K562 (cell line): ENCODE measurements at regions not wholly inside any gene's neighbourhood (a gene's known extent, or its start where the extent isn't known, plus 50 kb on each side); places are given as distances from the start of the nearest gene placed in this dataset.

ENCODE experiments used
- ATAC-seq: fragments of 200-7000 bp; cut with Tn5 transposase; 3 replicates; pipeline ENCODE4 v1.9.1; 2020; ENCODE audit warnings: moderate library complexity
- BruUV-seq: library from RNA; stranded (reverse); fragments of 400-500 nt; replicated peaks from 2 replicates; lab custom pipeline; 2021; lab: Mats Ljungman, UMichigan
- CTCF ChIA-PET: fragments of 300-600 bp; formaldehyde crosslinking; extraction: SDS; loops from one replicate; lab custom pipeline; 2021; ENCODE audit warnings: low intra/inter-chr PET ratio; lab: Yijun Ruan, JAX
- POLR2A ChIA-PET: fragments of 300-600, 350-650 bp; sonication (Branson Sonifier 250); formaldehyde crosslinking; extraction: SDS; loops from one replicate; lab custom pipeline; 2021; ENCODE audit warnings: antibody characterized with exemption, inconsistent platforms; lab: Yijun Ruan, JAX
- DNase-seq, 4 experiments: peaks; one replicate each; pipeline versions ENCODE4 v3.0.0 to v3.0.0-alpha.2; 2011 to 2018; ENCODE audit warnings: low spot score in 3 of 4, mixed read lengths in 3 of 4; ENCODE audit errors: extremely low read depth in 1 of 4
- FAIRE-seq: peaks from 2 replicates; lab custom pipeline; 2011; peaks lifted over from hg19 to GRCh38; lab: Jason Lieb, UNC
- H2AFZ ChIP-seq: 2 replicates; pipeline ENCODE4 v1.6.0; 2011; ENCODE audit warnings: low read depth, low read length, control low read depth, inconsistent platforms
- H3K27ac ChIP-seq: fragments of 200-600 bp; 3 replicates; pipeline ENCODE4 v1.8.0; 2011; ENCODE audit warnings: low read depth, mild to moderate bottlenecking, control low read depth, inconsistent platforms, low read length, moderate library complexity, mixed read lengths; ENCODE audit errors: extremely low read depth
- H3K27me3 ChIP-seq, 2 experiments: fragments of 300-600 bp in 1 of 2; 2 replicates in 1 of 2; 3 replicates in 1 of 2; pipeline versions ENCODE4 v1.6.0 to v1.8.0; 2011; ENCODE audit warnings: inconsistent platforms in 2 of 2, low read length in 2 of 2, mild to moderate bottlenecking in 1 of 2, mixed read lengths in 1 of 2, moderate library complexity in 1 of 2; ENCODE audit not compliant: control insufficient read depth in 2 of 2, insufficient read depth in 2 of 2
- H3K36me3 ChIP-seq: fragments of 300-600 bp; 3 replicates; pipeline ENCODE4 v1.8.0; 2011; ENCODE audit warnings: mild to moderate bottlenecking, low read length, inconsistent platforms; ENCODE audit not compliant: control insufficient read depth, insufficient read depth
- H3K4me1 ChIP-seq, 2 experiments: fragments of 200-600 bp in 1 of 2; replicated peaks in 1 of 2; 2 replicates in 1 of 2; 3 replicates in 1 of 2; pipeline versions ENCODE4 v1.5.1 to v1.8.0; 2011; ENCODE audit warnings: inconsistent platforms in 2 of 2, low read length in 2 of 2, mild to moderate bottlenecking in 1 of 2, mixed read lengths in 1 of 2, moderate library complexity in 1 of 2; ENCODE audit not compliant: control insufficient read depth in 2 of 2, insufficient read depth in 2 of 2
- H3K4me2 ChIP-seq: 2 replicates; pipeline ENCODE4 v1.6.1; 2011; ENCODE audit warnings: low read length, control low read depth, inconsistent platforms, mixed read lengths; ENCODE audit not compliant: insufficient read depth
- H3K4me3 ChIP-seq: fragments of 200-600 bp; sonication (generic), shearing (Covaris generic); 2 replicates; pipeline ENCODE4 v1.5.1; 2016; ENCODE audit warnings: control low read depth, inconsistent platforms
- H3K79me2 ChIP-seq: fragments of 200-600 bp; 3 replicates; pipeline ENCODE4 v1.8.0; 2011; ENCODE audit warnings: low read length, inconsistent platforms; ENCODE audit not compliant: control insufficient read depth, insufficient read depth
- H3K9ac ChIP-seq, 2 experiments: 2 replicates each; pipeline versions ENCODE4 v1.6.0 to v1.6.1; 2011; ENCODE audit warnings: low read depth in 2 of 2, low read length in 2 of 2, control low read depth in 1 of 2, inconsistent platforms in 1 of 2, mild to moderate bottlenecking in 1 of 2, mixed read lengths in 1 of 2; ENCODE audit not compliant: insufficient read depth in 1 of 2
- H3K9me1 ChIP-seq: one replicate; pipeline ENCODE4 v1.6.0; 2011; ENCODE audit warnings: inconsistent platforms, mild to moderate bottlenecking, low read length, moderate library complexity; ENCODE audit not compliant: control insufficient read depth, insufficient read depth
- H3K9me3 ChIP-seq: replicated peaks from 2 replicates; pipeline ENCODE4 v1.5.1; 2011; ENCODE audit warnings: low read depth, low read length, inconsistent platforms; ENCODE audit not compliant: control insufficient read depth, insufficient read depth
- H4K20me1 ChIP-seq: replicated peaks from 2 replicates; pipeline ENCODE4 v1.6.1; 2011; ENCODE audit warnings: low read length, inconsistent platforms, mixed read lengths; ENCODE audit not compliant: control insufficient read depth, insufficient read depth
- CBX2 ChIP-seq: fragments of 200-600 bp; sonication (generic); IDR thresholded peaks from one replicate; pipeline ENCODE4 v1.6.1; 2012; ENCODE audit warnings: mild to moderate bottlenecking, low read length, inconsistent platforms; ENCODE audit not compliant: insufficient read depth, poor library complexity, severe bottlenecking
- CC2D1A ChIP-seq: fragments of 450-650 bp; IDR thresholded peaks from 2 replicates; pipeline ENCODE4 v1.6.1; 2017; ENCODE audit warnings: mild to moderate bottlenecking
- EP400 ChIP-seq: fragments of 450-650 bp; IDR thresholded peaks from 2 replicates; pipeline ENCODE4 v1.6.1; 2017; ENCODE audit warnings: antibody characterized with exemption, mild to moderate bottlenecking, moderate library complexity
- HNRNPL ChIP-seq: fragments of 200-400 bp; formaldehyde crosslinking; IDR thresholded peaks from 2 replicates; pipeline ENCODE4 v1.6.1; 2017; ENCODE audit warnings: low read depth, mild to moderate bottlenecking, low read length
- POLR2A ChIP-seq: fragments of 450-650 bp; conservative IDR thresholded peaks from 2 replicates; pipeline ENCODE4 v1.6.1; 2016
- POLR2AphosphoS5 ChIP-seq: IDR thresholded peaks from 2 replicates; pipeline ENCODE4 v1.6.1; 2011; ENCODE audit warnings: mild to moderate bottlenecking, low read depth, low read length, moderate library complexity; ENCODE audit not compliant: control insufficient read depth, insufficient read depth
- SRSF7 ChIP-seq: fragments of 200-400 bp; formaldehyde crosslinking; optimal IDR thresholded peaks from 2 replicates; pipeline ENCODE3; 2017; ENCODE audit warnings: mild to moderate bottlenecking, low read depth, low read length
- ZNF717 ChIP-seq: fragments of 250-450 bp; sonication (Bioruptor Pico); IDR thresholded peaks from 2 replicates; pipeline ENCODE4 v1.5.0; 2021
- WGBS: fragments of 100-300 bp; shearing (Covaris generic); methylation state at CpG from one replicate; pipeline ENCODE4 v1.1.6; 2016; ENCODE audit warnings: low coverage, mixed read lengths; ENCODE audit not compliant: insufficient coverage; ENCODE audit errors: missing lambda C conversion rate; 5-methylcytosine and 5-hydroxymethylcytosine counted together
- in situ Hi-C: fragments of 300-500 bp; cut with MboI; formaldehyde crosslinking; loops from 4 replicates; pipeline ENCODE4 v1.15.0; 2018; ENCODE audit warnings: inconsistent platforms, mixed read lengths
- intact Hi-C: fragments of 100-400 bp; cut with micrococcal nuclease; formaldehyde crosslinking; loops from 2 replicates; pipeline ENCODE4 v1.14.2; 2022
- TF ChIP-seq, protein P1 (sequence below): fragments of 450-650 bp; IDR thresholded peaks from 2 replicates; pipeline ENCODE4 v1.6.1; 2016; ENCODE audit warnings: low read depth, mild to moderate bottlenecking, moderate library complexity
- TF ChIP-seq, protein P2 (sequence below): fragments of 250-450 bp; sonication (Bioruptor Pico); IDR thresholded peaks from 2 replicates; pipeline ENCODE4 v1.4.0; 2020; ENCODE audit warnings: borderline replicate concordance
- TF ChIP-seq, protein P3 (sequence below): sonication (generic); formaldehyde crosslinking; IDR thresholded peaks from 2 replicates; pipeline ENCODE4 v1.8.1; 2023; ENCODE audit warnings: mild to moderate bottlenecking, missing genetic modification reagents
- TF ChIP-seq, protein P4 (sequence below): sonication (generic); formaldehyde crosslinking; IDR thresholded peaks from 2 replicates; pipeline ENCODE4 v1.8.0; 2022; ENCODE audit warnings: missing genetic modification reagents, mild to moderate bottlenecking, borderline replicate concordance
- TF ChIP-seq, protein P5 (sequence below): fragments of 250-450 bp; sonication (Bioruptor Pico); IDR thresholded peaks from 2 replicates; pipeline ENCODE4 v1.5.0; 2020; ENCODE audit warnings: mild to moderate bottlenecking, borderline replicate concordance

DNA sequence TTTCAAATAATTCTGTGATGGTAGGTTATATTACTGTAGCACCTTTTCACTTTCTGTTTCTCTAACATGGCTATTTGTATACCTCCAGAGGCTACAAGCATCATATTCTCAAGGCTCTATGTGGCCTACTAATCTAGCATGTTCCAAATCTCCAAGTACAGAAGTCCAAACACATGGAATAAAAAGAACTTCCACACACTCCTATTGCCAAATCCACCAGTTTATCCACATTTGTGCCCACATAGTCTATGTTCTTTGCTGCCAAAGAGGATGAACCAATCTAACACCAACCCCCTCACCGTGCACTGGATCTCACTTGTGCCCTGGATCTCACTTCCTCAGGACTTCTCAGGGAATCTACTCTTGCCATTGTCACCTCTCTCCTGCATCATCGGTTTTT, 247.3 kb upstream of the RBBP8 start:
- no peaks in the 10 kb centered on the region for H4K20me1 ChIP-seq
- no peak overlapping the region for H3K4me2 ChIP-seq
- intact Hi-C loops (no loop called here), in situ Hi-C loops (no loop called here)
- WGBS: 0% methylated on average over 2 of the region's 2 CpGs
- H3K27me3 ChIP-seq: peaks cover 0 to 9% of the 10 kb centered on the region in 2 experiments; a peak in 3 of 5 replicates
- no peaks in the 10 kb centered on the region for H3K9me1 ChIP-seq
- ChIA-PET CTCF (no interaction called here), POLR2A (no interaction called here)
- no peak overlapping the region for H3K9ac ChIP-seq
- H3K4me1 ChIP-seq: no peaks in the 10 kb centered on the region; a peak in 1 of 5 replicates
- H3K4me3 ChIP-seq: no peak overlapping the region
- no TSS peak for BruUV-seq
- H3K36me3 ChIP-seq: no peaks in the 10 kb centered on the region
- H3K79me2 ChIP-seq: no peaks in the 10 kb centered on the region
- no peak for FAIRE-seq
- no peaks in the 10 kb centered on the region for H3K9me3 ChIP-seq
- ATAC-seq: no peak
- no peak overlapping the region for H3K27ac ChIP-seq
- DNase-seq: no peak
- no peak overlapping the region for H2AFZ ChIP-seq
- no peak for TF ChIP-seq ZNF717 (CRISPR knock-in tag)
- TF ChIP-seq, protein P1, sequence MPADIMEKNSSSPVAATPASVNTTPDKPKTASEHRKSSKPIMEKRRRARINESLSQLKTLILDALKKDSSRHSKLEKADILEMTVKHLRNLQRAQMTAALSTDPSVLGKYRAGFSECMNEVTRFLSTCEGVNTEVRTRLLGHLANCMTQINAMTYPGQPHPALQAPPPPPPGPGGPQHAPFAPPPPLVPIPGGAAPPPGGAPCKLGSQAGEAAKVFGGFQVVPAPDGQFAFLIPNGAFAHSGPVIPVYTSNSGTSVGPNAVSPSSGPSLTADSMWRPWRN: no peak
- no peak for TF ChIP-seq CC2D1A
- TF ChIP-seq, protein P2, sequence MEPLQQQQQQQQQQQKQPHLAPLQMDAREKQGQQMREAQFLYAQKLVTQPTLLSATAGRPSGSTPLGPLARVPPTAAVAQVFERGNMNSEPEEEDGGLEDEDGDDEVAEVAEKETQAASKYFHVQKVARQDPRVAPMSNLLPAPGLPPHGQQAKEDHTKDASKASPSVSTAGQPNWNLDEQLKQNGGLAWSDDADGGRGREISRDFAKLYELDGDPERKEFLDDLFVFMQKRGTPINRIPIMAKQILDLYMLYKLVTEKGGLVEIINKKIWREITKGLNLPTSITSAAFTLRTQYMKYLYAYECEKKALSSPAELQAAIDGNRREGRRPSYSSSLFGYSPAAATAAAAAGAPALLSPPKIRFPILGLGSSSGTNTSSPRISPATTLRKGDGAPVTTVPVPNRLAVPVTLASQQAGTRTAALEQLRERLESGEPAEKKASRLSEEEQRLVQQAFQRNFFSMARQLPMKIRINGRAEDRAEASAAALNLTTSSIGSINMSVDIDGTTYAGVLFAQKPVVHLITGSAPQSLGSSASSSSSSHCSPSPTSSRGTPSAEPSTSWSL: no peak
- TF ChIP-seq, protein P3, sequence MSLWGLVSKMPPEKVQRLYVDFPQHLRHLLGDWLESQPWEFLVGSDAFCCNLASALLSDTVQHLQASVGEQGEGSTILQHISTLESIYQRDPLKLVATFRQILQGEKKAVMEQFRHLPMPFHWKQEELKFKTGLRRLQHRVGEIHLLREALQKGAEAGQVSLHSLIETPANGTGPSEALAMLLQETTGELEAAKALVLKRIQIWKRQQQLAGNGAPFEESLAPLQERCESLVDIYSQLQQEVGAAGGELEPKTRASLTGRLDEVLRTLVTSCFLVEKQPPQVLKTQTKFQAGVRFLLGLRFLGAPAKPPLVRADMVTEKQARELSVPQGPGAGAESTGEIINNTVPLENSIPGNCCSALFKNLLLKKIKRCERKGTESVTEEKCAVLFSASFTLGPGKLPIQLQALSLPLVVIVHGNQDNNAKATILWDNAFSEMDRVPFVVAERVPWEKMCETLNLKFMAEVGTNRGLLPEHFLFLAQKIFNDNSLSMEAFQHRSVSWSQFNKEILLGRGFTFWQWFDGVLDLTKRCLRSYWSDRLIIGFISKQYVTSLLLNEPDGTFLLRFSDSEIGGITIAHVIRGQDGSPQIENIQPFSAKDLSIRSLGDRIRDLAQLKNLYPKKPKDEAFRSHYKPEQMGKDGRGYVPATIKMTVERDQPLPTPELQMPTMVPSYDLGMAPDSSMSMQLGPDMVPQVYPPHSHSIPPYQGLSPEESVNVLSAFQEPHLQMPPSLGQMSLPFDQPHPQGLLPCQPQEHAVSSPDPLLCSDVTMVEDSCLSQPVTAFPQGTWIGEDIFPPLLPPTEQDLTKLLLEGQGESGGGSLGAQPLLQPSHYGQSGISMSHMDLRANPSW (CRISPR knock-in tag): no peak
- TF ChIP-seq, protein P4, sequence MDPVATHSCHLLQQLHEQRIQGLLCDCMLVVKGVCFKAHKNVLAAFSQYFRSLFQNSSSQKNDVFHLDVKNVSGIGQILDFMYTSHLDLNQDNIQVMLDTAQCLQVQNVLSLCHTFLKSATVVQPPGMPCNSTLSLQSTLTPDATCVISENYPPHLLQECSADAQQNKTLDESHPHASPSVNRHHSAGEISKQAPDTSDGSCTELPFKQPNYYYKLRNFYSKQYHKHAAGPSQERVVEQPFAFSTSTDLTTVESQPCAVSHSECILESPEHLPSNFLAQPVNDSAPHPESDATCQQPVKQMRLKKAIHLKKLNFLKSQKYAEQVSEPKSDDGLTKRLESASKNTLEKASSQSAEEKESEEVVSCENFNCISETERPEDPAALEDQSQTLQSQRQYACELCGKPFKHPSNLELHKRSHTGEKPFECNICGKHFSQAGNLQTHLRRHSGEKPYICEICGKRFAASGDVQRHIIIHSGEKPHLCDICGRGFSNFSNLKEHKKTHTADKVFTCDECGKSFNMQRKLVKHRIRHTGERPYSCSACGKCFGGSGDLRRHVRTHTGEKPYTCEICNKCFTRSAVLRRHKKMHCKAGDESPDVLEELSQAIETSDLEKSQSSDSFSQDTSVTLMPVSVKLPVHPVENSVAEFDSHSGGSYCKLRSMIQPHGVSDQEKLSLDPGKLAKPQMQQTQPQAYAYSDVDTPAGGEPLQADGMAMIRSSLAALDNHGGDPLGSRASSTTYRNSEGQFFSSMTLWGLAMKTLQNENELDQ (CRISPR knock-in tag): no peak
- TF ChIP-seq POLR2A: no peak
- no peak for TF ChIP-seq HNRNPL
- no peak for TF ChIP-seq EP400
- TF ChIP-seq SRSF7: no peak
- no peak for TF ChIP-seq CBX2
- TF ChIP-seq, protein P5, sequence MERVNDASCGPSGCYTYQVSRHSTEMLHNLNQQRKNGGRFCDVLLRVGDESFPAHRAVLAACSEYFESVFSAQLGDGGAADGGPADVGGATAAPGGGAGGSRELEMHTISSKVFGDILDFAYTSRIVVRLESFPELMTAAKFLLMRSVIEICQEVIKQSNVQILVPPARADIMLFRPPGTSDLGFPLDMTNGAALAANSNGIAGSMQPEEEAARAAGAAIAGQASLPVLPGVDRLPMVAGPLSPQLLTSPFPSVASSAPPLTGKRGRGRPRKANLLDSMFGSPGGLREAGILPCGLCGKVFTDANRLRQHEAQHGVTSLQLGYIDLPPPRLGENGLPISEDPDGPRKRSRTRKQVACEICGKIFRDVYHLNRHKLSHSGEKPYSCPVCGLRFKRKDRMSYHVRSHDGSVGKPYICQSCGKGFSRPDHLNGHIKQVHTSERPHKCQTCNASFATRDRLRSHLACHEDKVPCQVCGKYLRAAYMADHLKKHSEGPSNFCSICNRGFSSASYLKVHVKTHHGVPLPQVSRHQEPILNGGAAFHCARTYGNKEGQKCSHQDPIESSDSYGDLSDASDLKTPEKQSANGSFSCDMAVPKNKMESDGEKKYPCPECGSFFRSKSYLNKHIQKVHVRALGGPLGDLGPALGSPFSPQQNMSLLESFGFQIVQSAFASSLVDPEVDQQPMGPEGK (CRISPR knock-in tag): no peak
- TF ChIP-seq POLR2AphosphoS5: no peak
